GM21381 (cell line): ENCODE measurements at regions not wholly inside any gene's neighbourhood (a gene's known extent, or its start where the extent isn't known, plus 50 kb on each side); places are given as distances from the start of the nearest gene placed in this dataset.

Experiments used
- ATAC-seq: cut with Tn5 transposase; IDR thresholded peaks from one replicate; pipeline ENCODE4 v1.9.1; 2021; ENCODE audit warnings: mild to moderate bottlenecking, moderate library complexity; ENCODE audit not compliant: unreplicated experiment

DNA sequence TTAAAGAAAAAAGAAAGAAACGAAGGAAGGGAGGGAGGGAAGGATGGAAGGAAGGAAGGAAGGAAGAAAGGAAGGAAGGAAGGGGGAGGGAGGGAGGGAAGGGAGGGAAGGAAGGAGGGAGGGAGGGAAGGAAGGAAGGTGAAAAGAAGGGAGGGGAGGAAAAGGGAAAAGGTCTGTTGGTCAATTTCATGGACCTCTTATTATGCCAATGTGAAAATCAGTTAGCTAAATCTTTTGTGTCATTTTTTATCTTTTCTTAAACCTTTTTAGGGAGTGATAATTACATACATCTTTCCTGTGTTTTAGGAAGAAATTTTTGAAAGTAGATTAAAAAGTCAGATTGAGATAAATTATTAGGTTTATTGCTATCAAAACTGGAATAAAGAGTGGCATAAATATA, 670.2 kb upstream of the CITED2 start:
- ATAC-seq: no peak

DNA sequence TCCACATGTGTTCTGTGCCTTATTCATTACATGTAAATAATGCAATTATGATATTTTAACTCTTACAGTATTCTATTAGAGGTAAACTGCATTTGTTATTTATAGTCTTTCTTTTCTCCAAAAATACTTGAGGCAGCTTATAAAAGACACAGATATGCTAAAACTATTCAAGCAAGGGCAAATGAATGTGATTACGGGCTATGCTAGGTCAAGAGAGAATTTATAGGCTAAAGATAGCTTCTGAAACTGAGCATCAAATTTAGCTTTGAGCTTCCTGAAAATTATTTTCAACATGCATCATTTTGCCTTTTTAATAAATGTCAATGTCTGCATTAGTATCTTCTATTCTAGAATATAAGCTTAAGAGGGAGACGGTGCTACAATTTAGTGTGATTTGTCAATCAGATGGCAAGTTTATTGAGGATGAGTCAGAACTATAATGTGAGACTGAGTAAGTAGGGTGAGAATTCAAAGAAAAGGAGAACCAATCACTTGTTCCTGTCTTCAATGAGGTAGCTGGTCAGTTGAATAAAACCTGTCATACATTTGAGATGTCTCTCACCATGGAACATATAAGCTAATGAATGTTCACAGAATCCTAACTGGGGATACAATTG, 669.4 kb upstream of the CITED2 start:
- ATAC-seq: no peak

DNA sequence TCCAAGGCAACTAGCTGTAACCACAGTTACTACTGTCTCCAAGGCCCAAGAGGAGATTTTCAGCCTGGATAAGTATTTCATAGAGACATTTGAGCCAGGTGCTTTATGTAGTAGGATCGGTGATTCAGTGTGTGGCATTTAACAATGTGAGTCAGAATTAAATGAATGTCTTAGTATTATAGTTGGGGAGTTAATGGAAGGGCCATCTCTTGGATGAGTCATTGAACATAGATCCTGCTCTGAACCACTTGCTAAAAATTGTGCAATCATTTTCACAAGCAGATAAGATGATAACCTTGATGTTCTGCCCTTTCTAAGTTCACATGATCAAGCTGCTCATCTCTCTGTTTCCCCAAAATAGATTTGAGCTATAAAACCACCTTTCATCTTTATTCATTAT, 668.9 kb upstream of the CITED2 start:
- no peak for ATAC-seq

DNA sequence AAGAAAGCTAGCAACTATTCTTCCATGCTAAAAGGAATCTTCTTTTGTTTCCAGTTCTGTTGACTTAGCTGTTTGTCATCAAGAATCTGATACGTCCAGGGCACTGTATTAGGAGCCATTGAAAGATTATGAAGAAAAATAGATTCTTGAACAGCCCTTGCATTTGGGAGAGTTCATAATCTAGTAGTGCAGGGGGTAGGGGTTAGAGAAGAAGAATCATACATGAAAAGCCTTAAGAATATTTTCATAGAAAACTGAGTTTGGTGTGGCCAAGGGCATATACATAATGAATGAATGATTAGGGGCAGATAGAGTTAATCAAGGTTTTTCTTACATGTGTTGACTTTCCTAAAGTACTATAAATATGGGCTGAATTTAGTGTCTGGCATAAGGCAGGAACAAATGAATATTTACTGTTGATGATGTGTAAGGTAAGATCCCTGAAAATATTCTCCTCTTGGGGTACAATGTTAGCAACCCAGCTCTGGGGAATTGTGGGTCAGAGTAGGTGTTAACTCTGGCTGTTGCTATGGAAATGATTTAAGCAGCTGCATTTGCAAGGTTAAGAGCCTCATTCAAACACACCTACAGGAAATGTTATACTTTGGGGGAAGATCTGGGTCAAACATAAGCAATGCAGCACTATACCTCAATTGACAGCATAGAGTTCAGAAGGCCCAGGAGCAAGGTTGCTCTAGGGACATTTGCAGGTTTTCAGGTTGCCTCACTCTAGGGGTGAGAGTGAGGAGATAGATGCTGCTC, 667.3 kb upstream of the CITED2 start:
- no peak for ATAC-seq

DNA sequence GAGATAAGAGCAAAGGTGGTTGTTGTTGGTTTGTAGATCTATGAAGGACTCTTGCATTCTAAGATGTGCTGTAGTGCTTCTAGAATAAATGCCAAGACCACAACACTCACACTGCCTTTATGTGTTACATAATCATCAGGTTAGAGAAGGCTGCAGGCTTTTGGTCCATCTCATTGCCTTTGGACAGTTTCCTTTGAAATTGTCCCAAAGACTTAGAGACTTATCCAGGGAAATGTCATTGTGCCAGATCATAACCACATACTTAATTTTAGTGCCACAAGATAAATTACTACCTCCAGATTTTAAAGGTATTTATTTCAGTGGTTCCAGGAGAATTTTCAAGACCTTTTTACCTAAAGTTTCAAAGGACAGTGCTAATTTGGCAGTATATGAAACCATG, 666.6 kb upstream of the CITED2 start:
- no peak for ATAC-seq

DNA sequence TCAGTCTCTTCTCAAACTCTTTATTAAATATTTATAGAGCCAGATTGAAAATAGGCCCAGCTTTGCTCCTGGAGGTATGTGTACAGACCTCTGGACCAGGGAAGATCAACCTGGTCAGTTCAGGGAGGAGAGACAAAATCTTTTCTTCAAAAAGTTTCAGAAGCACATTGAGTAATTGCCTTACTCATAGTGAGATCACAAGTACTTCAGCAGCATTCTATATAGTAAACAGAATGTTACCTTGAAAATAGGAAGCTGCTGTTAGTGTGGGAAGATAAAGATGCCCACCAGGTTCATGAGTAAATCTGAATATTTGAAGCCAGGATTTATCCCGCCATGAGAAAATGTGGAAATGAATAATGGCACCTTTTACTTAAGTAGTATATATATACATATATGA, 665.9 kb upstream of the CITED2 start:
- no peak for ATAC-seq

DNA sequence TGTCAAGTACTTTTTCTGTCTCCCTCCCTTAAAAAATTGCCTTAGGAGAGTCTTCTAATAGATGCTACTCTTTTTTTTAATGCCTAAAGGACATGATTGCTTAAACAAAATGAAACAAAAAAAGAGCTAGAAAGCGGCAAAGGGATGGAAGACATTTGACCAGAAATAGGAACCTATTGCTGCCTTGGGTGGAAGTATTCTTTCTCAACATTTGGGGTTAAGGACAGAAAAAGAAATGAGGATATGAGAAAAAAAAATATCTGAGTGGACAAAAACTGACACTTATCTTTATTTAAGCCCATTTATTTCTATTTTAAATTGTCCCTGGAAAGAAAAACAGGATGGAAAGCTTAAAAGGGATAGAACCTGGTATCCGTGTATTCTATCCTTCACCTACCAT, 664.9 kb upstream of the CITED2 start:
- ATAC-seq: no peak

DNA sequence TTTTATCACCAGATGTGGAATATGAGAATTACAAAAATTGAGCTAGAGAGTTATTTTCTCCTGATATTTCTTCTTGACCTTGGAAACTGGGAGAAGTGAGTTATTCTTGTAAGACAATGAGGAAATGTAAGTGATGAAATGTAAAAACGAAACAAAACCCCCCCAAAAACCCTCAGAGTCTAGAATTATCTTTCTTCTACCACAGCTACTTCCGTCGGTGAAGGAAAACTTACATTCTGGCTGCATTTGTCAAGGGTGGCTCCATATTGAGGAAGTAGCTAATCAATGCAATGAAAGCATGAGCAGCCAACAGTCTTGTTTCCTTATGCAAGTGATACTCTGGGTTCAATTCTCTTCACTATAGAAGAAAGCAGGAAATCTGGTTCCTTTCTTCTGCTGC, 661.7 kb upstream of the CITED2 start:
- no peak for ATAC-seq

DNA sequence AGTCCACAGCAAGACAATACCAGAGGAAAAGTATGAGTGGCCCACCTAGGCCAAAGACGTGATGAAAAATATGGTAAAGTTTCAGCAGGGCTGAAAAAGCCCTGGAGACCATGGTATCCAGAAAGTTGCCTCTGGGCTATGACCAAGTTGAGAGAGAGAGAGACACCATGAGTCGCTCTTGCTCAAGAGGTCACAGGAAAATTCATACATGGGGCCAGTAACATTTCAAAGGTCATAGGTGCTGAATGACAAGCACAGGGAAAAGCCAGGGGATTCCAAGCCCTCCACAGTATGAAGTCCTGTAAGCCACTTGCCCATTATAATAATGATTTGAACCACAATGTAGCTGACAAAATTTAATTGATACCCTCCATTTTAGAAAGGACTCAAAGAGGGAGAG, 657.7 kb upstream of the CITED2 start:
- no peak for ATAC-seq

DNA sequence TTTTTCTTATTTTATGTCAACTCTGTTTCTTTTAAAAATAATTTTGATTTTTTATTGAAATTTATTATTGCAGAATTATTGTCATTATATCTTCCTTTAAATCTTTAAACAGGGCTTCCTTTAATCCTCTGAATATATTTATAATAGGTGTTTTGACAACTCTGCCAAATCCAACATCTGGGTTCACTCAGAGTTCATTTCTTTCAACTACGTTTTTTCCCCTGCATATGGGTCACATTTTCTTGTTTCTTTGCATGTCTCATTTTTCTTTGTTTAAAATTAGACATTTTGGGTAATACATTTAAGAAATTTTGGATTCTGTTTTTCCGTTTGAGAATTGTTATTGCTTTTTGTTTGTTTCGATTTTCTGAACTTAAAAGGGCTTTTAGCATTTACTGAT, 655.1 kb upstream of the CITED2 start:
- ATAC-seq: no peak

DNA sequence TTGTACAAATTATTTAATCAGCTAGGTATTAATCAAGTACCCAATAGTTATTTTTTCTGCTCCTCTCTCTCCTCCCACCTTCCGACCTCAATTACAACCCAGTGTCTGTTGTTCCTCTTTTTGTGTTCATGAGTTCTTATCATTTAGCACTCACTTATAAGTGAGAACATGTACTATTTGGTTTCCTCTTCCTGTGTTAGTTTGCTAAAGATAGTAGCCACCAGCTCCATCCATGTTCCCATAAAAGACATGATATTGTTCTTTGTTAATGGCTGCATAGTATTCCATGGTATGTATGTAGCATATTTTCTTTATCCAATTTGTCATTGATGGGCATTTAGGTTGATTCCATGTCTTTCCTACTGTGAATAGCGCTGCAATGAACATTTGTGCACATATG, 652.8 kb upstream of the CITED2 start:
- ATAC-seq: no peak

DNA sequence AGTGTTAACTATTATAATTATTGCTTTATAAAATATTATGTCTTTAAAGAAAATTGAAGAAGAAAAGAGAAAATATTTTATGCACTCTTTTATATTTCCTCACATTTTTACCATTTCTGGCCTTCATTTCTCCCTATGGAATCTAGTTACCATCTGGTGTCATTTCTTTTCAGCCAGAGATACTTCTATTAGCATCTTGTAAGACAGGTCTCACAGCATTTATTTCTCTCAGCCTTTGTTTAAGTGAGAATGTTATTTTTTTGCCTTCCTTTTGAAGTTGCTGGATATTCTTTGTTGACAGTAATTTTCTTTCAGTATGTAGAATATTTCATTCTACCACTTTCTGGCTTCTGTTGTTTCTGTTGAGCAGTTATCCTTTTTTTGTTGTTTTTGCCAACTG, 652.1 kb upstream of the CITED2 start:
- ATAC-seq: no peak

DNA sequence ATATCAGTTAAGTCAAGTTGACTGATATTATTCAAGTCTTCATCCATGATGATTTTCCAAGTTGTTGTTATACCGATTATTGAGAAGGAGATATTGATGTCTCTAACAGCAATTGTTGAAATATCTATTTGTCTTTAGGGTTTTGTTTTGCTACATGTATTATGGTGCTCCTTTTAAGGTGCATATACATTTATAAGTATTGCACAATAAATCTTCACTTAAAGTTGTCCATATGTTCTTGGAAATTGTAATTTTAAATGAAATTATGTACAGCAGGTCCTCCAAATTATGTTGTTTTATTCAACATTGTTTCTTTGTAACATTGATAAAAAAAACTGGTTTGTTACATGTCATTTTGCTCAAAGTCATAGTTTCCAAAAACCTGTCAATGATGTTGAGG, 650.7 kb upstream of the CITED2 start:
- ATAC-seq: no peak

DNA sequence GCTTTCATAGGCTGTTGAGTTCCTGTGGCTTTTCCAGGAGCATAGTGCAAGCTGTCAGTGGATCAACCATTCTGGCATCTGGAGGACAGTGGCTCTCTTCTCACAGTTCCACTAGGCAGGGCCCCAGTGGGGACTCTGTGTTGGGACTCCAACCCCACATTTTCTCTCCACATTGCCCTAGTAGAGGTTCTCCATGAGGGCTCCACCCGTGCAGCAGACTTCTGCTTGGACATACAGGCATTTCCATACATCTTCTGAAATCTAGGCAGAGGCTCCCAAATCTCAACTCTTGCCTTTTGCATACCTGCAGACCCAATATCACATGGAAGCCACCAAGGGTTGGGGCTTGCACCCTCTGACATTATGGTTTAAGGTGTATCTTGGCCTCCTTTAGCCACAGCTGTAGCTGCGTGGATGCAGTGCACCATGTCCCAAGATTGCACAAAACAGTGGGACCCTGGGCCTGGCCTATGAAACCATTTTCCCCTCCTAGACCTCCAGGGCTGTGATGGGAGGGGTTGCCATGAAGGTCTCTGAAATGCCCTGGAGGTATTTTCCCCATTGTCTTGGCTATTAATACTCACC, 645.9 kb upstream of the CITED2 start:
- no peak for ATAC-seq

DNA sequence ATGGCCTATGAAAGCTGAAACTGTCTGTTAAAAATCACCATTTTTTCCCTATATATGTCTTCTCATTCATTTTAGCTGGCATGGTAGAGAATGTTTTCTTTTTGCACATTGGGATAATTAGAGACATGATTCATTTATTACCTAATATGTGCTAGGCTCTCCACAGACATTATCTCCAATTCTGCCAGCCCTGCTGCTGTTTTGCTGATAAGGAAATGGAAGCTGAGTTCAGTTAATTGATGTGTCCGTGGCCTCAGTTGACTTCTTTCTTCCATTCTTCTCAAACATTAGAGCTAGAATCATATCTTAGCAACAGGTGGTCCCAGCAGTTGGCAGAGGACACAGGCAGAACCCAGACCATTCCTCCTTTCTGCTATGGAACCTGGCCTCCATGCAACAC, 644.1 kb upstream of the CITED2 start:
- no peak for ATAC-seq

DNA sequence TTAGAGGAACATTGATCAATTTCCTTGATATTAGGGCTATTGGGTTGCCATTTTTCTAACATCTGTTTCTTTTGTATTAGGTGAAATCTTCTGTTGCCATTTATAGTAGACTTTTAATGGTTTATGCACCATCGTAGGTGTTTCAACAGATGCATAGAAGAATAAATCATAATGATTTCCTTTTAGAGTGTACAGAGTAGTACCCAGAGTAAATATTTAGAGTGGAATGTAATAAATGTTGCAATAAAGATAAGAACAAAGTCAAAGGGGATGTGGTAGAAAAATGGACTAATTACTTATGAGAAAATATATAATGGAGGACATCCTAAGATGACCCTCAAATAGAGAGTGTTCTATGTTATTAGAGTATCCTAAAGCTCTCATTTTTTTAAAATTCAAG, 643.0 kb upstream of the CITED2 start:
- ATAC-seq: no peak

DNA sequence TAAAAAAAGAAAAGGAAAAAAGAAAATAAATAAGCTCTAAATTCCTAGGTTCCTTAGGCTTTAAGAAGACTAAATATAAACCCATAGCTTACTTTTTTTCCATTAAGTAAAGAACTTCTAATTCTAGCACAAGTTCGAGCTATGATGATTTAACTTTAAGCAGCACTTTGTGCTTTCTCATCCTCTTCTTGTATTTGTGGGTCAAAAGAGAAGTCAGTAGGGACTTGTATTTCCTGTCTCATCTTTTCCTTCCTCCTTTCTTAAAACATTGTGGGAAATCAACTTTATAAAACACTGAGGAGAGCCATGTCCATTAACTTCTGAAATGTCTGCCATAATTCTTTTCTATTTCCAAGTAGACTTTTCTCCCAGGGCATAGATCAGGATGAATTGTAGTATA, 637.7 kb upstream of the CITED2 start:
- ATAC-seq: no peak

DNA sequence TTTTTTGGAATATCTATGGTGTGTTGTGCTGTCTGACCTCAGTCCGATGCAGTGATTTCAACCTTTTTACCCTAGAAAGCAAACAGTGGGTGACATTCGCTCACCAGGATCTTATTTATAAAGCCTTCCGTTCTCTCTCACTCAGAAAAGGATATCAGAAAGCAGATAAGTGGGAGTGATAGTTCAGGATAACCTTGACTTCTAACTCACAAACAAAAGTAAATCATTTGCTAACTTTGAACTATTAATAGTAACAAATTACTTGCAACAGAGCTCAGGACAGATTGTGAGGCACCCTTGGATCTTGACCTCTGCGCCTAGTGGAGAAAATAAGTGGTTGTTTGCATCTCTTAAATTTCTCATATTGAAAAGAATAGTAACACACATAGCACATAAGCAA, 637.1 kb upstream of the CITED2 start:
- no peak for ATAC-seq

DNA sequence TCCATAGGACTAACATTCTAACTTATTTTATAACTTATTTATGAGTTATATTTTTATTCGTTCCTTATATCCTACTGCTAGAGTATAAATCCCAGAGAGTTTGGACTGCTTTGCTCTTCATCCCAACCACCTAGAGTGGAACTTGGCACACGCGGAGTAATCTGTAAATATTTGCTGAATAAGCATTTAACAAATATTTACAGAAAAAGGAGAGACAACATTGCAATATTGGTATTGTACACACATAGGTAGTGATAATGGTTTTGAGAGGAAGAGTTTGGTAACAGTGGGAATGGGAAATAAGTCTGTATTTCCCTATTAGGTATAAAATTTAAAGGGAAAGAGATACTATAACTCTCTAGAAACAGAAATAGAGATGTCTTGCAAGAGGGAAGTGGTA, 634.8 kb upstream of the CITED2 start:
- no peak for ATAC-seq

DNA sequence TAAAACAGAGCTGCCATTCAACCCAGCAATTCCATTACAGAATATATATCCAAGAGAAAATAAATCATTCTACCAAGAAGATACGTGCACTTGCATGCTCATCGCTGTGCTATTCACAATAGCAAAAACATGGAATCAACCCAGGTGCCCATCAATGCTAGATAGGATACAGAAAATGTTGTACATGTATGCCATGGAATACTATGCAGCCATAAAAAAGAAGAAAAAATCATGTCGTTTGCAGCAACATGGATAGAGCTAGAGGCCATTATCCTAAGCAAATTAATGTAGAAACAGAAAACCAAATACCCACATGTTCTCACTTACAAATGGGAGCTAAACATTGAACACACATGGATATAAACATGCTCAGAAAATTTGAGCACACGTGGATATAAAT, 633.1 kb upstream of the CITED2 start:
- ATAC-seq: no peak

DNA sequence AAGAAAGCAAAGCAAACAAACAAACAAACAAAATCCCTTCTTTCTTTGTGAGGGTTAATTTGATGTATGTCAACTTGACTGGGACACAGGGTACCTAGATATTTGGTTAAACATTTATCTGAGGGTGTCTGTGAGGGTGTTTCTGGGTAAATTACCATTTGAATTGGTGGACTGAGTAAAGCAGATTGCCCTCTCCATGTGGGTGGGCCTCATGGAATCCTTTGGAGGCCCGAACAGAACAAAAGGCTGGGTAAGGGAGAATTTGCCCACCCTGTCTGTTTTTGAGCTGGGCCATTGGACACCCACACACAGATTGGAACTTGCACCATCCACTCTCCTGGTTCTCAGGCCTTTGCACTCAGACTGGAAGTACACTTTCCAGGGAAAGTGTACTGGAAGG, 628.8 kb upstream of the CITED2 start:
- no peak for ATAC-seq

DNA sequence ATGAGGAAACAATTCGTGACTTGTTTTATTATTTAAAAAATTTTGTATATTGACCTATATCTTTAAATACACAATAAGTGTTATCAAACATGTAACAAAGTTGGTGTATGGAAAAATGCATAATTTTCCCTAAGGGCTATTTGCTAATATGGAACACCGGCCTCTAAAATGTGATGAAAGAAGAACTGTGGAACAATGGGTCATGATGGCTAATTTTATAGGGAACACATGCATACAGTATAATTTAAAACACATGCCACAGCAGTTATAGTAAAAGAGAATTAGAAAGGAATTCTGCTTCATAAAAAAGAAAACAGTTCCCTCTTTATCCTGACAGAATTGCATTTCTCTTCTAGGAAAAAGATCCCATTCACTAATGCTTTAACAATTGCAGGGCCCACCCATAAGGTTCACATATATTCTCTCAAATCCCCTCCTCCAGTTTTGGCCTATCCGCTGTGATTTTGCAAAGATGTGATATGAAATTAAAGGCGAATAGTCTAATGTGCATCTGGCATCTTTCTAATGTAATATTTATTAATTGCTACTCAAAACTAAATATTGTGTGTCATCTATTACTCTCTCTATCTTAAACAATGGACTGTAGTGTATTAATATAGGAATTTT, 628.1 kb upstream of the CITED2 start:
- ATAC-seq: no peak
